ENCODE measurements at regions not wholly inside any gene's neighbourhood (a gene's known extent, or its start where the extent isn't known, plus 50 kb on each side); places are given as distances from the start of the nearest gene placed in this dataset.

- no peak for ATAC-seq (replicated peaks)
- Mint-ChIP-seq H3K4me1 (no peaks in the 10 kb centered on the region), H3K4me3 (no peak overlapping the region), H3K27me3 (no peaks in the 10 kb centered on the region), H3K36me3 (ENCODE audit: low read depth) (no peaks in the 10 kb centered on the region), H3K27ac (no peak overlapping the region), H3K9me3 (peaks cover 7% of the 10 kb centered on the region)
These were observed 170.9 kb upstream of the PPFIA2 start for GRCh38 chr12:81930037-81930436.

- no peak overlapping the region for H3K27ac Mint-ChIP-seq
- H3K4me1 Mint-ChIP-seq = no peaks in the 10 kb centered on the region
- ATAC-seq (replicated peaks) = no peak
- H3K4me3 Mint-ChIP-seq = no peak overlapping the region
- no peaks in the 10 kb centered on the region for H3K36me3 Mint-ChIP-seq (ENCODE audit: low read depth)
- peaks cover 21% of the 10 kb centered on the region for H3K9me3 Mint-ChIP-seq
- no peaks in the 10 kb centered on the region for H3K27me3 Mint-ChIP-seq
These were observed 137.6 kb upstream of the PPFIA2 start for GRCh38 chr12:81896771-81897170.

GRCh38 chr12:81888961-81889360 lies 129.8 kb upstream of the PPFIA2 start:
- Mint-ChIP-seq H3K4me3 (no peak overlapping the region), H3K9me3 (no peaks in the 10 kb centered on the region), H3K36me3 (ENCODE audit: low read depth) (no peaks in the 10 kb centered on the region), H3K27me3 (no peaks in the 10 kb centered on the region), H3K4me1 (no peaks in the 10 kb centered on the region), H3K27ac (no peak overlapping the region)
- no peak for ATAC-seq (replicated peaks)

- H3K4me1 Mint-ChIP-seq = no peaks in the 10 kb centered on the region
- no peak overlapping the region for H3K27ac Mint-ChIP-seq
- H3K9me3 Mint-ChIP-seq = no peaks in the 10 kb centered on the region
- ATAC-seq (replicated peaks) = no peak
- H3K4me3 Mint-ChIP-seq = no peak overlapping the region
- no peaks in the 10 kb centered on the region for H3K36me3 Mint-ChIP-seq (ENCODE audit: low read depth)
- no peaks in the 10 kb centered on the region for H3K27me3 Mint-ChIP-seq
These were observed 129.1 kb upstream of the PPFIA2 start for GRCh38 chr12:81888106-81888740.

GRCh38 chr12:81874586-81874985 lies 115.4 kb upstream of the PPFIA2 start:
- Mint-ChIP-seq H3K9me3 (peaks cover 4% of the 10 kb centered on the region), H3K4me3 (no peak overlapping the region), H3K27ac (no peak overlapping the region), H3K27me3 (no peaks in the 10 kb centered on the region), H3K36me3 (ENCODE audit: low read depth) (no peaks in the 10 kb centered on the region), H3K4me1 (no peaks in the 10 kb centered on the region)
- no peak for ATAC-seq (replicated peaks)

- ATAC-seq (replicated peaks) = no peak
- H3K27ac Mint-ChIP-seq = no peak overlapping the region
These were observed 115.0 kb upstream of the PPFIA2 start for GRCh38 chr12:81874166-81874565.

GRCh38 chr12:81872400-81872799 lies 113.2 kb upstream of the PPFIA2 start:
- H3K4me3 Mint-ChIP-seq = no peak overlapping the region
- H3K27ac Mint-ChIP-seq = no peak overlapping the region
- ATAC-seq (replicated peaks) = peak; percentile 11
- H3K4me1 Mint-ChIP-seq = no peaks in the 10 kb centered on the region
- H3K36me3 Mint-ChIP-seq (ENCODE audit: low read depth) = no peaks in the 10 kb centered on the region
- no peaks in the 10 kb centered on the region for H3K27me3 Mint-ChIP-seq
- H3K9me3 Mint-ChIP-seq = peaks cover 4% of the 10 kb centered on the region

More at GRCh38 chr12:81874166-81874565, 115.0 kb upstream of the PPFIA2 start:
- H3K9me3 Mint-ChIP-seq = peaks cover 4% of the 10 kb centered on the region
- no peaks in the 10 kb centered on the region for H3K4me1 Mint-ChIP-seq
- no peaks in the 10 kb centered on the region for H3K36me3 Mint-ChIP-seq (ENCODE audit: low read depth)
- no peak overlapping the region for H3K4me3 Mint-ChIP-seq
- H3K27me3 Mint-ChIP-seq = no peaks in the 10 kb centered on the region

GRCh38 chr12:81866081-81866480 lies 106.9 kb upstream of the PPFIA2 start:
- ATAC-seq (replicated peaks) = no peak
- H3K27me3 Mint-ChIP-seq = no peaks in the 10 kb centered on the region
- no peaks in the 10 kb centered on the region for H3K4me1 Mint-ChIP-seq
- H3K36me3 Mint-ChIP-seq (ENCODE audit: low read depth) = no peaks in the 10 kb centered on the region
- no peaks in the 10 kb centered on the region for H3K9me3 Mint-ChIP-seq
- no peak overlapping the region for H3K27ac Mint-ChIP-seq
- H3K4me3 Mint-ChIP-seq = no peak overlapping the region

GRCh38 chr12:81863406-81863805 lies 104.3 kb upstream of the PPFIA2 start:
- Mint-ChIP-seq H3K4me1 (no peaks in the 10 kb centered on the region), H3K36me3 (ENCODE audit: low read depth) (no peaks in the 10 kb centered on the region), H3K27ac (no peak overlapping the region), H3K9me3 (no peaks in the 10 kb centered on the region), H3K4me3 (no peak overlapping the region), H3K27me3 (no peaks in the 10 kb centered on the region)
- ATAC-seq (replicated peaks) = no peak

GRCh38 chr12:81859521-81859920 lies 100.4 kb upstream of the PPFIA2 start:
- Mint-ChIP-seq H3K9me3 (peaks cover 3% of the 10 kb centered on the region), H3K36me3 (ENCODE audit: low read depth) (no peaks in the 10 kb centered on the region), H3K4me1 (no peaks in the 10 kb centered on the region), H3K4me3 (no peak overlapping the region), H3K27ac (no peak overlapping the region), H3K27me3 (no peaks in the 10 kb centered on the region)
- ATAC-seq (replicated peaks) = no peak

- no peak overlapping the region for H3K4me3 Mint-ChIP-seq
- H3K27me3 Mint-ChIP-seq = no peaks in the 10 kb centered on the region
- ATAC-seq (replicated peaks) = no peak
- no peaks in the 10 kb centered on the region for H3K36me3 Mint-ChIP-seq (ENCODE audit: low read depth)
- no peaks in the 10 kb centered on the region for H3K4me1 Mint-ChIP-seq
- no peak overlapping the region for H3K27ac Mint-ChIP-seq
- peaks cover 4% of the 10 kb centered on the region for H3K9me3 Mint-ChIP-seq
These were observed 84.4 kb upstream of the PPFIA2 start for GRCh38 chr12:81843599-81843998.

- peak; percentile 55 for ATAC-seq (replicated peaks)
- Mint-ChIP-seq H3K4me1 (no peaks in the 10 kb centered on the region), H3K27ac (no peak overlapping the region), H3K4me3 (no peak overlapping the region), H3K36me3 (ENCODE audit: low read depth) (no peaks in the 10 kb centered on the region), H3K9me3 (no peaks in the 10 kb centered on the region), H3K27me3 (no peaks in the 10 kb centered on the region)
These were observed 76.6 kb upstream of the PPFIA2 start for GRCh38 chr12:81835783-81836182.

GRCh38 chr12:81819991-81820633 lies 61.0 kb upstream of the PPFIA2 start:
- Mint-ChIP-seq H3K36me3 (ENCODE audit: low read depth) (no peaks in the 10 kb centered on the region), H3K27me3 (no peaks in the 10 kb centered on the region), H3K4me3 (no peak overlapping the region), H3K4me1 (peaks cover 8% of the 10 kb centered on the region), H3K9me3 (no peaks in the 10 kb centered on the region), H3K27ac (no peak overlapping the region)
- ATAC-seq (replicated peaks) = peak; percentile 18

- no peak overlapping the region for H3K27ac Mint-ChIP-seq
- ATAC-seq (replicated peaks) = no peak
- peaks cover 9% of the 10 kb centered on the region for H3K27me3 Mint-ChIP-seq
- H3K4me3 Mint-ChIP-seq = peak overlapping the region; percentile 9
- no peaks in the 10 kb centered on the region for H3K36me3 Mint-ChIP-seq (ENCODE audit: low read depth)
- peaks cover 9% of the 10 kb centered on the region for H3K4me1 Mint-ChIP-seq
- H3K9me3 Mint-ChIP-seq = peaks cover 3% of the 10 kb centered on the region
These were observed 56.5 kb upstream of the PPFIA2 start for GRCh38 chr12:81815611-81816010.

- H3K9me3 Mint-ChIP-seq = peaks cover 3% of the 10 kb centered on the region
- no peak for ATAC-seq (replicated peaks)
- peaks cover 9% of the 10 kb centered on the region for H3K27me3 Mint-ChIP-seq
- no peak overlapping the region for H3K4me3 Mint-ChIP-seq
- H3K27ac Mint-ChIP-seq = no peak overlapping the region
- no peaks in the 10 kb centered on the region for H3K36me3 Mint-ChIP-seq (ENCODE audit: low read depth)
- peaks cover 13% of the 10 kb centered on the region for H3K4me1 Mint-ChIP-seq
These were observed 52.6 kb upstream of the PPFIA2 start for GRCh38 chr12:81811778-81812125.
